Thoracic aorta (tissue), 2 donors: ENCODE measurements at regions not wholly inside any gene's neighbourhood (a gene's known extent, or its start where the extent isn't known, plus 50 kb on each side); places are given as distances from the start of the nearest gene placed in this dataset.

Experiments
- ATAC-seq: fragments of 150-250 bp; one replicate; pipeline ENCODE4 v1.8.0; 2017; ENCODE audit warnings: low read depth; ENCODE audit not compliant: insufficient number of reproducible peaks, low FRiP score
- DNase-seq: peaks from one replicate; pipeline ENCODE4 v3.0.0-alpha.2; 2020; ENCODE audit warnings: low spot score
- H3K27ac ChIP-seq, 2 donors: fragments of 200-600 bp; sonication (generic); 1 replicate in 1 of 2; 2 replicates in 1 of 2; pipeline ENCODE4 v1.5.1; 2016; ENCODE audit warnings: mild to moderate bottlenecking in 2 of 2, moderate library complexity in 2 of 2
- H3K27me3 ChIP-seq: fragments of 200-600 bp; sonication (generic); replicated peaks from 2 replicates; pipeline ENCODE4 v1.6.0; 2016; ENCODE audit warnings: mild to moderate bottlenecking; ENCODE audit not compliant: insufficient read depth
- H3K36me3 ChIP-seq: fragments of 200-600 bp; sonication (generic); one replicate; pipeline ENCODE4 v1.5.1; 2016
- H3K4me1 ChIP-seq, 2 donors: fragments of 200-600 bp; sonication (generic); 1 replicate in 1 of 2; 2 replicates in 1 of 2; pipeline versions ENCODE4 v1.5.1 to v1.6.0; 2016; ENCODE audit warnings: low read depth in 2 of 2, mild to moderate bottlenecking in 1 of 2; ENCODE audit not compliant: control insufficient read depth in 1 of 2
- H3K4me3 ChIP-seq: fragments of 200-600 bp; sonication (generic); 2 replicates; pipeline ENCODE4 v1.5.1; 2016; ENCODE audit warnings: mild to moderate bottlenecking
- H3K9me3 ChIP-seq: fragments of 200-600 bp; sonication (generic); 2 replicates; pipeline ENCODE4 v1.5.1; 2016
- TF ChIP-seq, protein P1 (sequence below): fragments of 200-600 bp; sonication (generic); IDR thresholded peaks from one replicate; pipeline ENCODE4 v1.5.1; 2019; ENCODE audit warnings: antibody characterized with exemption

- TF ChIP-seq, protein P1, sequence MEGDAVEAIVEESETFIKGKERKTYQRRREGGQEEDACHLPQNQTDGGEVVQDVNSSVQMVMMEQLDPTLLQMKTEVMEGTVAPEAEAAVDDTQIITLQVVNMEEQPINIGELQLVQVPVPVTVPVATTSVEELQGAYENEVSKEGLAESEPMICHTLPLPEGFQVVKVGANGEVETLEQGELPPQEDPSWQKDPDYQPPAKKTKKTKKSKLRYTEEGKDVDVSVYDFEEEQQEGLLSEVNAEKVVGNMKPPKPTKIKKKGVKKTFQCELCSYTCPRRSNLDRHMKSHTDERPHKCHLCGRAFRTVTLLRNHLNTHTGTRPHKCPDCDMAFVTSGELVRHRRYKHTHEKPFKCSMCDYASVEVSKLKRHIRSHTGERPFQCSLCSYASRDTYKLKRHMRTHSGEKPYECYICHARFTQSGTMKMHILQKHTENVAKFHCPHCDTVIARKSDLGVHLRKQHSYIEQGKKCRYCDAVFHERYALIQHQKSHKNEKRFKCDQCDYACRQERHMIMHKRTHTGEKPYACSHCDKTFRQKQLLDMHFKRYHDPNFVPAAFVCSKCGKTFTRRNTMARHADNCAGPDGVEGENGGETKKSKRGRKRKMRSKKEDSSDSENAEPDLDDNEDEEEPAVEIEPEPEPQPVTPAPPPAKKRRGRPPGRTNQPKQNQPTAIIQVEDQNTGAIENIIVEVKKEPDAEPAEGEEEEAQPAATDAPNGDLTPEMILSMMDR = no peak
- H3K36me3 ChIP-seq = no peaks in the 10 kb centered on the region
- H3K9me3 ChIP-seq = no peaks in the 10 kb centered on the region
- DNase-seq = no peak
- no peak for ATAC-seq
- no peak overlapping the region for H3K4me3 ChIP-seq
- no peaks in the 10 kb centered on the region for H3K4me1 ChIP-seq
- no peak overlapping the region for H3K27ac ChIP-seq
- H3K27me3 ChIP-seq = no peaks in the 10 kb centered on the region
These were observed 214.2 kb upstream of the GHITM start for GRCh38 chr10:83925133-83925532.

- TF ChIP-seq, protein P1 = no peak
- DNase-seq (no peak), ATAC-seq (no peak)
- no peak overlapping the region for H3K27ac ChIP-seq
- H3K9me3 ChIP-seq = no peaks in the 10 kb centered on the region
- H3K4me1 ChIP-seq = no peaks in the 10 kb centered on the region
- no peaks in the 10 kb centered on the region for H3K27me3 ChIP-seq
- no peak overlapping the region for H3K4me3 ChIP-seq
- no peaks in the 10 kb centered on the region for H3K36me3 ChIP-seq
These were observed 212.7 kb upstream of the GHITM start for GRCh38 chr10:83926606-83927005.

DNA sequence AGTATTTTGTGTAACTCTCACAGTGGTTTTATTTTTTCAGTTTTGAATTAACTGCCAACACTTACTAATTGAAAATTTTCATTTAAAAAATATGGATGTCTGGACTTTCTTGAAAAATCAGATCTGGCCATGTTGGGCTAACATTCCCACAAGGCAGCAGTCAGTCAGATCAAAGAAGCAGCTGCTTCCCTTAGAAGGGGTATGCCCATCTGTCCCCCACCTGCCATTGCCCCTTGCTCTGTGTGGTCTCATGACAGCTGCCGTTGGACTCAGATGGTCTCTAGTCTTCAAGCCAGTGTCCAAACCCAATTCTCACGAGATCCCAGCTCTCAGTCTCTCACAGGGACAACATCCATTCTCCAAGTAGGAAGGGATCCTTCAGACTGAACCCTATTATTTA, 212.1 kb upstream of the GHITM start:
- no peak overlapping the region for H3K4me3 ChIP-seq
- H3K36me3 ChIP-seq = no peaks in the 10 kb centered on the region
- DNase-seq (no peak), ATAC-seq (no peak)
- H3K9me3 ChIP-seq = no peaks in the 10 kb centered on the region
- TF ChIP-seq, protein P1 = no peak
- H3K4me1 ChIP-seq = no peaks in the 10 kb centered on the region
- no peaks in the 10 kb centered on the region for H3K27me3 ChIP-seq
- H3K27ac ChIP-seq = no peak overlapping the region

DNA sequence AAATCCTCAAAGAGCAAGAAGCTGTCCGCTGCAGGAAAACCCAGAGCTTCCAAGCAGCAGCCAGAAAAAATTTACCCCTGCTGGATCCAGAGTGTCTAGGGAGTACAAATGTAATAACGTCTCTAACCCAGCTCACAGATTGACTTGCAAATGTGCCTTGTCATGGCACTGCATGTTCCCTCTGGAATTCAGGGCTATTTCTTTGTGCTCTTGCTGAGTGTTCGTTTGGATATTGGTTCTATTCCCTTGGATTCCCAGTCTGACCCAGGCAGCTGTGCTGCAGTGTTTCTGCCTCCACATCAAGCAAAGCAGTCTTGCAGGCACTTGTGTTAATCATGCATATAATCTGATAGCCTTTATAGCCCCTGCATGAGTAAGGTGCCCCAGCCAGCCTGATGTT, 209.9 kb upstream of the GHITM start:
- Histone ChIP-seq H3K4me3 (no peak overlapping the region), H3K9me3 (no peaks in the 10 kb centered on the region), H3K27me3 (no peaks in the 10 kb centered on the region), H3K4me1 (no peaks in the 10 kb centered on the region), H3K27ac (no peak overlapping the region), H3K36me3 (no peaks in the 10 kb centered on the region)
- TF ChIP-seq, protein P1 = no peak
- ATAC-seq = no peak
- DNase-seq = no peak

DNA sequence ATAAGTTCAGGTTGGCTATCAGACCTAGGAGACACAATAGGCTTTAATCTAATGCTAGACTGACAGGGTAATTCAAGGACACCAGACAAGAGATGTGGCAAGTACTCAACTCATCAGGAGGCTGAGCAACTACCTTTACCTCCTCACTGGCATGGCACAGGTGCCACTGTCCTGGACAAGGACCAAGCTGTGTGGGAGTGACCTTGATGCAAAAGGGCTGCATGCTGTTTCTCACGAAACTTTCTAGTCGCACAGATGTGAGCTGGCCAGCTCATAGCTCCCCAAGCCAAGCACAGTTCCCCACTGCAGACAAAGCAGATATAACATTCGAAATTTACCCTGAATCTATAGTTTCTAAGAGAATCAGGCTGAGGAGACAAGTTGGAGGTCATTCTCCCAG, 207.6 kb upstream of the GHITM start:
- no peak for DNase-seq
- Histone ChIP-seq H3K4me3 (no peak overlapping the region), H3K36me3 (no peaks in the 10 kb centered on the region), H3K9me3 (no peaks in the 10 kb centered on the region), H3K27ac (no peak overlapping the region), H3K27me3 (no peaks in the 10 kb centered on the region), H3K4me1 (no peaks in the 10 kb centered on the region)
- ATAC-seq = no peak
- TF ChIP-seq, protein P1 = no peak
